GM12872 (cell line): ENCODE measurements at regions not wholly inside any gene's neighbourhood (a gene's known extent, or its start where the extent isn't known, plus 50 kb on each side); places are given as distances from the start of the nearest gene placed in this dataset.
A peak's percentile ranks its signal among the peaks of the same experiment; 100 is the strongest.

Experiments used
- CTCF ChIP-seq: IDR thresholded peaks from 3 replicates; pipeline ENCODE4 v1.5.1; 2011; ENCODE audit warnings: low read depth, mild to moderate bottlenecking, low read length, moderate library complexity; ENCODE audit not compliant: insufficient read depth

- TF ChIP-seq CTCF, result no peak
Measured at GRCh38 chr4:64718091-64718490, 308.8 kb upstream of the TECRL start.

GRCh38 chr4:64715741-64716140 lies 306.5 kb upstream of the TECRL start:
- TF ChIP-seq CTCF, result no peak

- peak; percentile 54 for TF ChIP-seq CTCF
Measured at GRCh38 chr4:64713256-64713840, 304.1 kb upstream of the TECRL start.

GRCh38 chr4:64712590-64712989 lies 303.3 kb upstream of the TECRL start:
- TF ChIP-seq CTCF, result no peak

- TF ChIP-seq CTCF, result no peak
Measured at GRCh38 chr4:64705989-64706388, 296.7 kb upstream of the TECRL start.

GRCh38 chr4:64698171-64698570 lies 288.9 kb upstream of the TECRL start:
- TF ChIP-seq CTCF, result no peak

- TF ChIP-seq CTCF, result no peak
Measured at GRCh38 chr4:64682946-64683345, 273.7 kb upstream of the TECRL start.

GRCh38 chr4:64682481-64682880 lies 273.2 kb upstream of the TECRL start:
- TF ChIP-seq CTCF, result no peak
